Mesendoderm (in vitro differentiated cells): ENCODE measurements at regions not wholly inside any gene's neighbourhood (a gene's known extent, or its start where the extent isn't known, plus 50 kb on each side); places are given as distances from the start of the nearest gene placed in this dataset.
"Not testable (repeated sequence)": the region's sequence is repeated elsewhere in the genome, so short reads cannot be mapped to it uniquely, and the experiment has no call there.

Experiments
- DNase-seq: peaks from one replicate; pipeline ENCODE4 v3.0.0; 2013
- H2AK5ac ChIP-seq: 2 replicates; pipeline ENCODE4 v1.6.1; 2013; ENCODE audit warnings: low read length, inconsistent platforms
- H2BK120ac ChIP-seq: 2 replicates; pipeline ENCODE4 v1.6.1; 2013; ENCODE audit warnings: low read depth, mild to moderate bottlenecking, low read length, moderate library complexity, mixed read lengths
- H2BK15ac ChIP-seq: replicated peaks from 2 replicates; pipeline ENCODE4 v1.6.1; 2013; ENCODE audit warnings: low read depth, mild to moderate bottlenecking, moderate library complexity
- H2BK5ac ChIP-seq: 2 replicates; pipeline ENCODE4 v1.6.1; 2013; ENCODE audit warnings: low read length, inconsistent platforms
- H3K18ac ChIP-seq: 2 replicates; pipeline ENCODE4 v1.6.1; 2013; ENCODE audit warnings: mild to moderate bottlenecking, low read length, mixed read lengths
- H3K23ac ChIP-seq: one replicate; pipeline ENCODE4 v1.6.1; 2013; ENCODE audit warnings: low read length
- H3K27ac ChIP-seq: 2 replicates; pipeline ENCODE4 v1.5.1; 2013; ENCODE audit warnings: low read depth, mild to moderate bottlenecking, inconsistent platforms, low read length, moderate library complexity
- H3K27me3 ChIP-seq: 2 replicates; pipeline ENCODE4 v1.6.1; 2013; ENCODE audit warnings: low read length, control low read depth, mild to moderate bottlenecking, inconsistent platforms; ENCODE audit not compliant: insufficient read depth, poor library complexity
- H3K36me3 ChIP-seq: 2 replicates; pipeline ENCODE4 v1.6.1; 2013; ENCODE audit warnings: low read length, inconsistent platforms; ENCODE audit not compliant: control insufficient read depth, insufficient read depth
- H3K4ac ChIP-seq: one replicate; pipeline ENCODE4 v1.6.1; 2013; ENCODE audit warnings: low read depth, mild to moderate bottlenecking, low read length, moderate library complexity
- H3K4me1 ChIP-seq: 2 replicates; pipeline ENCODE4 v1.6.1; 2013; ENCODE audit warnings: low read depth, low read length, inconsistent platforms; ENCODE audit not compliant: control insufficient read depth
- H3K4me2 ChIP-seq: 2 replicates; pipeline ENCODE4 v1.6.1; 2013; ENCODE audit warnings: low read length
- H3K4me3 ChIP-seq: 2 replicates; pipeline ENCODE4 v1.5.1; 2013; ENCODE audit warnings: mild to moderate bottlenecking, low read length
- H3K56ac ChIP-seq: one replicate; pipeline ENCODE4 v1.6.1; 2013; ENCODE audit warnings: low read length
- H3K79me1 ChIP-seq: 2 replicates; pipeline ENCODE4 v1.6.1; 2013; ENCODE audit warnings: low read length, inconsistent platforms
- H3K79me2 ChIP-seq: 2 replicates; pipeline ENCODE4 v1.6.1; 2013; ENCODE audit warnings: mild to moderate bottlenecking, low read length; ENCODE audit not compliant: control insufficient read depth, insufficient read depth
- H3K9ac ChIP-seq: 2 replicates; pipeline ENCODE4 v1.6.1; 2013; ENCODE audit warnings: low read length, inconsistent platforms
- H4K5ac ChIP-seq: one replicate; pipeline ENCODE4 v1.6.1; 2013; ENCODE audit warnings: low read length
- H4K8ac ChIP-seq: one replicate; pipeline ENCODE4 v1.6.1; 2013; ENCODE audit warnings: low read depth, mild to moderate bottlenecking, control low read depth, low read length, moderate library complexity
- WGBS: extraction: QIAGEN DNeasy Blood & Tissue Kit; methylation state at CpG from one replicate; pipeline ENCODE4 v1.1.7; 2013; ENCODE audit warnings: low lambda C conversion rate, missing lambda C conversion rate; ENCODE audit not compliant: insufficient coverage; ENCODE audit errors: extremely low coverage; 5-methylcytosine and 5-hydroxymethylcytosine counted together

DNA sequence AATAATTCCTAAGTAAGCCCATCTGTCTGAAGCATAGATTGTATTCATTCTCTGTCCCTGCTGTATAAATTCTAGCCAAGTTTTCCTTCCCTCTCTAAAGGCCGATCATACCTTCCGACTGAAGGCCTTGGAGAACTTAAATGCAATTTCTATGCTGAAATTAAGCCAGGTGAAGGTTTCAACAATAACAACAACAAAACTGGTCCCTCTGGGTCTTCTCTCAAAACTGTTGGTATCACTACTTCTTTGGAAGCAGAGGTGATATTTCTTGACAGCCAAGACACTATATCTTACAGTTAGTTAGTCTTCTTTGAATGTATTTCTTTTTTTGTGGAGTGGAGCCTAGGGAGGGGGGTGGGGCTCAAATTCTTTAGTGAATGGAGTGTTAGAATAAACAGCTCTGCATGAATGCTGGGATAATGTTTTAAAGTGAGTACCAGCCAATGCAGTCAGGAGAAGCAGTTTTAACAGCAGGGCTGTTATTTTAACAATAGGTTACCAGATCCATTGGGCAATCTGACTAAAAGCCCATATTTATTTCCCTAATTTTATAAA, 508.9 kb downstream of the EBF1 start:
- H2AK5ac ChIP-seq, result no peak overlapping the region
- no peaks in the 10 kb centered on the region for H3K36me3 ChIP-seq
- H3K4me1 ChIP-seq, result peaks cover 11% of the 10 kb centered on the region
- H2BK15ac ChIP-seq, result peak overlapping the region; percentile 94
- H3K56ac ChIP-seq, result peak overlapping the region; percentile 64
- no peak overlapping the region for H3K4me2 ChIP-seq
- H3K27ac ChIP-seq, result peak overlapping the region; percentile 70
- H3K4ac ChIP-seq, result peak overlapping the region; percentile 10
- no peak overlapping the region for H4K8ac ChIP-seq
- peak; percentile 66 for DNase-seq
- no peaks in the 10 kb centered on the region for H3K79me2 ChIP-seq
- WGBS, result no CpG with 5 or more reads among the region's 2 CpGs
- no peak overlapping the region for H3K4me3 ChIP-seq
- H4K5ac ChIP-seq, result no peak overlapping the region
- H2BK5ac ChIP-seq, result peak overlapping the region; percentile 54
- no peaks in the 10 kb centered on the region for H3K27me3 ChIP-seq
- H3K9ac ChIP-seq, result no peak overlapping the region
- H2BK120ac ChIP-seq, result no peak overlapping the region
- peak overlapping the region; percentile 88 for H3K18ac ChIP-seq
- H3K79me1 ChIP-seq, result no peaks in the 10 kb centered on the region
- H3K23ac ChIP-seq, result no peak overlapping the region

- Histone ChIP-seq H3K9ac (no peak overlapping the region), H3K23ac (no peak overlapping the region), H4K8ac (no peak overlapping the region), H3K36me3 (no peaks in the 10 kb centered on the region), H4K5ac (no peak overlapping the region), H3K79me2 (no peaks in the 10 kb centered on the region), H2BK5ac (no peak overlapping the region), H2BK15ac (no peak overlapping the region), H3K4me1 (peaks cover 11% of the 10 kb centered on the region), H3K4ac (no peak overlapping the region), H3K18ac (no peak overlapping the region), H3K4me3 (no peak overlapping the region), H2AK5ac (no peak overlapping the region), H3K27ac (no peak overlapping the region), H3K27me3 (no peaks in the 10 kb centered on the region), H2BK120ac (no peak overlapping the region), H3K4me2 (no peak overlapping the region), H3K56ac (no peak overlapping the region), H3K79me1 (no peaks in the 10 kb centered on the region)
- no peak for DNase-seq
- no CpG with 5 or more reads among the region's 3 CpGs for WGBS
Measured at GRCh38 chr5:158589939-158590338, 509.8 kb downstream of the EBF1 start.

DNA sequence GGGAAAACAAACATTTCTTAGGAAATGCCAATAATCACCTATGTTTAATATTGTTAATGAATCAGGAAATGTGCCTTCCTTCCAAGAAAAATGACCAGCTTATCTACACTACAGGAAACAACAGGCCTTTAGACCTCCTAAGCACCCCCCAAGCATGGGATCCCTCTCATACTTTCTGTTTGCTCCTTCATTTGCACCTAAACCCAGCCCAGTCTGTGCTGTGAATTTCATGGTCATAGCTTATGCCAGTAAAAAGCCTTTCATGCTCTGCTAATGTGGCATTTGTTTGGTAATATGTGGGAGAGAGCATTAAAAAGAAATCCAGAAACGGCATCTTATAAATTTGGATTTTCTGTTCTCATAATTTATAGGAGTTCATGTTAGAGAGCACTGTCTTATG, 511.1 kb downstream of the EBF1 start:
- Histone ChIP-seq H3K4me2 (no peak overlapping the region), H3K27me3 (no peaks in the 10 kb centered on the region), H3K27ac (no peak overlapping the region), H2BK5ac (no peak overlapping the region), H3K4me1 (peaks cover 11% of the 10 kb centered on the region), H3K18ac (no peak overlapping the region), H3K36me3 (no peaks in the 10 kb centered on the region), H3K4ac (no peak overlapping the region), H4K5ac (no peak overlapping the region), H3K4me3 (no peak overlapping the region), H4K8ac (no peak overlapping the region), H2BK120ac (no peak overlapping the region), H3K56ac (no peak overlapping the region), H3K9ac (no peak overlapping the region), H3K79me1 (no peaks in the 10 kb centered on the region), H2AK5ac (no peak overlapping the region), H2BK15ac (no peak overlapping the region), H3K23ac (no peak overlapping the region), H3K79me2 (no peaks in the 10 kb centered on the region)
- DNase-seq, result no peak
- no CpG with 5 or more reads among the region's 1 CpG for WGBS

- no peak overlapping the region for H3K4ac ChIP-seq
- no peak overlapping the region for H3K4me2 ChIP-seq
- H3K36me3 ChIP-seq, result no peaks in the 10 kb centered on the region
- H2AK5ac ChIP-seq, result no peak overlapping the region
- no peaks in the 10 kb centered on the region for H3K27me3 ChIP-seq
- no peaks in the 10 kb centered on the region for H3K79me1 ChIP-seq
- H4K8ac ChIP-seq, result no peak overlapping the region
- H2BK120ac ChIP-seq, result no peak overlapping the region
- no peak overlapping the region for H3K9ac ChIP-seq
- H4K5ac ChIP-seq, result no peak overlapping the region
- no peak overlapping the region for H3K18ac ChIP-seq
- no peak overlapping the region for H3K27ac ChIP-seq
- no peak for DNase-seq
- no CpG with 5 or more reads among the region's 2 CpGs for WGBS
- H3K4me1 ChIP-seq, result peaks cover 6% of the 10 kb centered on the region
- no peaks in the 10 kb centered on the region for H3K79me2 ChIP-seq
- H3K23ac ChIP-seq, result no peak overlapping the region
- no peak overlapping the region for H3K56ac ChIP-seq
- no peak overlapping the region for H2BK15ac ChIP-seq
- no peak overlapping the region for H3K4me3 ChIP-seq
- no peak overlapping the region for H2BK5ac ChIP-seq
Measured at GRCh38 chr5:158586054-158586453, 513.7 kb downstream of the EBF1 start.

DNA sequence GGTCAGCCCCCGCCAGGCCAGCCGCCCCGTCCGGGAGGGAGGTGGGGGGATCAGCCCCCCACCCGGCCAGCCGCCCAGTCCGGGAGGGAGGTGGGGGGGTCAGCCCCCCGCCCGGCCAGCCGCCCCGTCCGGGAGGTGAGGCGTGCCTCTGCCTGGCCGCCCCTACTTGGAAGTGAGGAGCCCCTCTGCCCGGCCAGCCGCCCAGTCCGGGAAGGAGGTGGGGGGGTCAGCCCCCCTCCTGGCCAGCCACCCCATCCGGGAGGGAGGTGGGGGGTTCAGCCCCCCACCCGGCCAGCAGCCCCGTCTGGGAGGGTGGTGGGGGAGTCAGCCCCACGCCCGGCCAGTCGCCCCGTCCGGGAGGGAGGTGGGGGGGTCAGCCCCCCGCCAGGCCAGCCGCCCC, 517.0 kb downstream of the EBF1 start:
- H2BK5ac ChIP-seq, H4K8ac ChIP-seq, H3K4me1 ChIP-seq, H2BK15ac ChIP-seq, H3K4me2 ChIP-seq, H3K79me2 ChIP-seq, H3K4ac ChIP-seq, H2BK120ac ChIP-seq, H3K56ac ChIP-seq, H3K79me1 ChIP-seq, H3K27me3 ChIP-seq, H3K23ac ChIP-seq, H4K5ac ChIP-seq, H3K4me3 ChIP-seq, H3K18ac ChIP-seq, H3K9ac ChIP-seq, H3K27ac ChIP-seq, H2AK5ac ChIP-seq, H3K36me3 ChIP-seq, DNase-seq: not testable (repeated sequence)
- no CpG with 5 or more reads among the region's 27 CpGs for WGBS

DNA sequence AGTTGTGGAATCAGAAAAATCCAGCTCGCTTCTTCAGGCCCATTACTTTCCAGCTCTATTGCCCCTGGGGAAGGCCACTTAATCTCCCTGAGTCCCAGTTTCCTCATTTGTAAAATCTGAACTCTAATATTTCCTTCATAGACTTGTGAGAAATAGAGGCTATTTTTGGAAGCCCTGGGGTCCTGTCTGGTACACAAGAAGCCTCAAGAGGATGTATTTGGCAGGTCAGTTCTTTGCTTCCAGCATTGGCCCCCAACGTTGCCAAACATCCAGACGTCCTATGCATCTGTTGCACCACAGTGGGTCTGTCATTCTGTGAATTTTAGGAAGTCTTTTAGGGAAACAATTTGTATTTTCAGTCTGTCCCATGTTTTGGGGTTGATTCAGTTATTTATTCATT, 525.9 kb downstream of the EBF1 start:
- H2BK15ac ChIP-seq, result no peak overlapping the region
- H3K4ac ChIP-seq, result no peak overlapping the region
- H2BK120ac ChIP-seq, result no peak overlapping the region
- no peak overlapping the region for H3K23ac ChIP-seq
- H3K27ac ChIP-seq, result no peak overlapping the region
- H3K27me3 ChIP-seq, result no peaks in the 10 kb centered on the region
- no peak overlapping the region for H2BK5ac ChIP-seq
- H3K56ac ChIP-seq, result no peak overlapping the region
- WGBS, result no CpG with 5 or more reads among the region's 3 CpGs
- no peak for DNase-seq
- H3K4me1 ChIP-seq, result no peaks in the 10 kb centered on the region
- H2AK5ac ChIP-seq, result no peak overlapping the region
- no peak overlapping the region for H3K9ac ChIP-seq
- no peak overlapping the region for H4K5ac ChIP-seq
- no peaks in the 10 kb centered on the region for H3K36me3 ChIP-seq
- no peak overlapping the region for H3K4me2 ChIP-seq
- no peak overlapping the region for H4K8ac ChIP-seq
- no peak overlapping the region for H3K4me3 ChIP-seq
- H3K18ac ChIP-seq, result no peak overlapping the region
- no peaks in the 10 kb centered on the region for H3K79me1 ChIP-seq
- H3K79me2 ChIP-seq, result no peaks in the 10 kb centered on the region
